HFFc6 (cell line): ENCODE measurements at regions not wholly inside any gene's neighbourhood (a gene's known extent, or its start where the extent isn't known, plus 50 kb on each side); places are given as distances from the start of the nearest gene placed in this dataset.

Experiments
- DNase-seq: peaks from one replicate; pipeline ENCODE4 v3.0.0-alpha.2; 2018
- H3K27ac Mint-ChIP-seq: 2 replicates; pipeline ENCODE4 v1.8.0; 2020; ENCODE audit warnings: mild to moderate bottlenecking, mixed read lengths
- H3K27me3 Mint-ChIP-seq: 2 replicates; pipeline ENCODE4 v1.8.0; 2021; ENCODE audit warnings: mild to moderate bottlenecking, moderate library complexity, mixed read lengths; ENCODE audit not compliant: insufficient read depth
- H3K36me3 Mint-ChIP-seq: 2 replicates; pipeline ENCODE4 v1.8.0; 2021; ENCODE audit warnings: low read depth, mixed read lengths
- H3K4me1 Mint-ChIP-seq: 2 replicates; pipeline ENCODE4 v1.8.0; 2020; ENCODE audit warnings: low read depth, mixed read lengths
- H3K4me3 Mint-ChIP-seq: 2 replicates; pipeline ENCODE4 v1.8.0; 2020; ENCODE audit warnings: mild to moderate bottlenecking, moderate library complexity, mixed read lengths
- H3K9me3 Mint-ChIP-seq: 2 replicates; pipeline ENCODE4 v1.8.0; 2020; ENCODE audit warnings: mild to moderate bottlenecking, mixed read lengths
- CTCF ChIP-seq: fragments of 200-600 bp; sonication (generic); IDR thresholded peaks from 2 replicates; pipeline ENCODE4 v1.5.0; 2021; ENCODE audit warnings: antibody characterized with exemption, mild to moderate bottlenecking

- Mint-ChIP-seq H3K27me3 (peaks cover 2% of the 10 kb centered on the region; the same call in 1 of the 2 replicates), H3K36me3 (no peaks in the 10 kb centered on the region), H3K4me1 (no peaks in the 10 kb centered on the region), H3K9me3 (peaks cover 25% of the 10 kb centered on the region), H3K27ac (no peak overlapping the region), H3K4me3 (no peak overlapping the region)
- TF ChIP-seq CTCF: no peak
- no peak for DNase-seq
These were observed 1983.0 kb downstream of the SUCLG1 start for GRCh38 chr2:82476094-82476493.

GRCh38 chr2:82428251-82428650 is 2030.8 kb downstream of the SUCLG1 start:
- Mint-ChIP-seq H3K36me3 (no peaks in the 10 kb centered on the region), H3K27me3 (no peaks in the 10 kb centered on the region), H3K9me3 (peaks cover 26% of the 10 kb centered on the region), H3K4me3 (no peak overlapping the region), H3K4me1 (no peaks in the 10 kb centered on the region), H3K27ac (no peak overlapping the region)
- no peak for TF ChIP-seq CTCF
- no peak for DNase-seq

GRCh38 chr2:82412021-82412420 is 2047.1 kb downstream of the SUCLG1 start:
- no peak overlapping the region for H3K4me3 Mint-ChIP-seq
- no peaks in the 10 kb centered on the region for H3K4me1 Mint-ChIP-seq
- H3K36me3 Mint-ChIP-seq: no peaks in the 10 kb centered on the region
- no peak for TF ChIP-seq CTCF
- DNase-seq: no peak
- peaks cover 26% of the 10 kb centered on the region for H3K9me3 Mint-ChIP-seq
- no peak overlapping the region for H3K27ac Mint-ChIP-seq
- no peaks in the 10 kb centered on the region for H3K27me3 Mint-ChIP-seq

- H3K27me3 Mint-ChIP-seq: no peaks in the 10 kb centered on the region
- no peak for TF ChIP-seq CTCF
- DNase-seq: no peak
- H3K4me1 Mint-ChIP-seq: no peaks in the 10 kb centered on the region
- H3K27ac Mint-ChIP-seq: no peak overlapping the region
- H3K9me3 Mint-ChIP-seq: peaks cover 23% of the 10 kb centered on the region
- no peaks in the 10 kb centered on the region for H3K36me3 Mint-ChIP-seq
- H3K4me3 Mint-ChIP-seq: no peak overlapping the region
These were observed 2048.0 kb downstream of the SUCLG1 start for GRCh38 chr2:82411071-82411470.

GRCh38 chr2:82395531-82395930 is 2063.5 kb downstream of the SUCLG1 start:
- Mint-ChIP-seq H3K36me3 (no peaks in the 10 kb centered on the region), H3K27me3 (no peaks in the 10 kb centered on the region; the same call in 1 of the 2 replicates), H3K9me3 (peaks cover 17% of the 10 kb centered on the region), H3K4me1 (no peaks in the 10 kb centered on the region), H3K4me3 (no peak overlapping the region), H3K27ac (no peak overlapping the region)
- no peak for DNase-seq
- no peak for TF ChIP-seq CTCF

GRCh38 chr2:82391386-82391785 is 2067.7 kb downstream of the SUCLG1 start:
- no peak for DNase-seq
- Mint-ChIP-seq H3K27ac (no peak overlapping the region), H3K36me3 (no peaks in the 10 kb centered on the region), H3K9me3 (peaks cover 10% of the 10 kb centered on the region; the same call in 1 of the 2 replicates), H3K4me3 (no peak overlapping the region), H3K27me3 (no peaks in the 10 kb centered on the region; the same call in 1 of the 2 replicates), H3K4me1 (no peaks in the 10 kb centered on the region)
- no peak for TF ChIP-seq CTCF
